ENCODE measurements at regions not wholly inside any gene's neighbourhood (a gene's known extent, or its start where the extent isn't known, plus 50 kb on each side); places are given as distances from the start of the nearest gene placed in this dataset.
"Not testable (repeated sequence)": the region's sequence is repeated elsewhere in the genome, so short reads cannot be mapped to it uniquely, and the experiment has no call there.

GRCh38 chr22:16388616-16389015 is 204.0 kb downstream of the CCT8L2 start:
- not testable (repeated sequence) for TF ChIP-seq CTCF, POLR2A (IDR thresholded peaks at IDR 0.05)

Measured in sigmoid colon (tissue), 3 donors.